C4-2B (cell line): ENCODE measurements at regions not wholly inside any gene's neighbourhood (a gene's known extent, or its start where the extent isn't known, plus 50 kb on each side); places are given as distances from the start of the nearest gene placed in this dataset.

ENCODE experiments used
- H3K27ac ChIP-seq: fragments of 450-650 bp; 2 replicates; pipeline ENCODE4 v1.5.1; 2017
- CTCF ChIP-seq: fragments of 450-650 bp; conservative IDR thresholded peaks from 2 replicates; pipeline ENCODE4 v1.5.1; 2017; ENCODE audit warnings: mild to moderate bottlenecking
- ZFX ChIP-seq: fragments of 450-650 bp; IDR thresholded peaks from 2 replicates; pipeline ENCODE4 v1.6.1; 2017

- TF ChIP-seq CTCF (no peak), ZFX (no peak)
- no peak overlapping the region for H3K27ac ChIP-seq
These were observed 144.6 kb downstream of the TPH2 start for GRCh38 chr12:72082986-72083820.

GRCh38 chr12:72084061-72084460 lies 145.4 kb downstream of the TPH2 start:
- no peak for TF ChIP-seq CTCF
- no peak for TF ChIP-seq ZFX
- no peak overlapping the region for H3K27ac ChIP-seq

- no peak for TF ChIP-seq ZFX
- no peak for TF ChIP-seq CTCF
- H3K27ac ChIP-seq, result no peak overlapping the region
These were observed 146.2 kb downstream of the TPH2 start for GRCh38 chr12:72084880-72085279.

- TF ChIP-seq ZFX (no peak), CTCF (no peak)
- H3K27ac ChIP-seq, result no peak overlapping the region
These were observed 151.0 kb downstream of the TPH2 start for GRCh38 chr12:72089678-72090077.

GRCh38 chr12:72093424-72093823 lies 154.8 kb downstream of the TPH2 start:
- no peak for TF ChIP-seq CTCF
- TF ChIP-seq ZFX, result no peak
- H3K27ac ChIP-seq, result no peak overlapping the region

- no peak overlapping the region for H3K27ac ChIP-seq
- TF ChIP-seq ZFX (no peak), CTCF (no peak)
These were observed 155.3 kb downstream of the TPH2 start for GRCh38 chr12:72093930-72094329.

- TF ChIP-seq ZFX (no peak), CTCF (no peak)
These were observed 155.8 kb downstream of the TPH2 start for GRCh38 chr12:72094490-72094889.

More at GRCh38 chr12:72094490-72094889, 155.8 kb downstream of the TPH2 start:
- no peak overlapping the region for H3K27ac ChIP-seq
